ENCODE measurements at regions not wholly inside any gene's neighbourhood (a gene's known extent, or its start where the extent isn't known, plus 50 kb on each side); places are given as distances from the start of the nearest gene placed in this dataset.

GRCh38 chr20:12061466-12061865, 143.8 kb downstream of the BTBD3 start (continued):
- TF ChIP-seq BACH2 (CRISPR knock-in tag; IDR thresholded peaks at IDR 0.05; ENCODE audit: borderline replicate concordance) (no peak), CSDC2 (CRISPR knock-in tag; IDR thresholded peaks at IDR 0.05) (no peak), ZFP30 (CRISPR knock-in tag; IDR thresholded peaks at IDR 0.05) (no peak), ESRRG (CRISPR knock-in tag; IDR thresholded peaks at IDR 0.05) (no peak), POU6F1 (CRISPR knock-in tag; IDR thresholded peaks at IDR 0.05; ENCODE audit: borderline replicate concordance, low read depth) (no peak), GLIS3 (CRISPR knock-in tag; IDR thresholded peaks at IDR 0.05) (no peak), ZFP3 (CRISPR knock-in tag; IDR thresholded peaks at IDR 0.05) (no peak), TOX (CRISPR knock-in tag; IDR thresholded peaks at IDR 0.05; ENCODE audit: borderline replicate concordance) (no peak), TCF4 (CRISPR knock-in tag; IDR thresholded peaks at IDR 0.05; ENCODE audit: borderline replicate concordance) (no peak), CREB5 (CRISPR knock-in tag; IDR thresholded peaks at IDR 0.05; ENCODE audit: low read depth) (no peak), ZNF70 (CRISPR knock-in tag; IDR thresholded peaks at IDR 0.05) (no peak), ZNF8 (CRISPR knock-in tag; IDR thresholded peaks at IDR 0.05) (no peak)

- ATAC-seq, result no peak
- no peak for TF ChIP-seq PATZ1 (CRISPR knock-in tag; IDR thresholded peaks at IDR 0.05; ENCODE audit: borderline replicate concordance)
- peak; percentile 20; the same call in 1 of the 2 replicates for TF ChIP-seq TCF4 (CRISPR knock-in tag; IDR thresholded peaks at IDR 0.05; ENCODE audit: borderline replicate concordance)
- no peak for TF ChIP-seq ZNF565 (CRISPR knock-in tag; conservative IDR thresholded peaks at IDR 0.05; ENCODE audit: low read depth)
- no peak for TF ChIP-seq TOX (CRISPR knock-in tag; IDR thresholded peaks at IDR 0.05; ENCODE audit: borderline replicate concordance)
- peak; percentile 26; the same call in 1 of the 2 replicates for TF ChIP-seq TSHZ2 (CRISPR knock-in tag; IDR thresholded peaks at IDR 0.05)
- no peak for TF ChIP-seq ZFP3 (CRISPR knock-in tag; IDR thresholded peaks at IDR 0.05)
- TF ChIP-seq PPARA (CRISPR knock-in tag; IDR thresholded peaks at IDR 0.05; ENCODE audit: borderline replicate concordance), result no peak
- TF ChIP-seq ISL1 (CRISPR knock-in tag; IDR thresholded peaks at IDR 0.05), result no peak
- no peak for TF ChIP-seq CSRNP3 (CRISPR knock-in tag; IDR thresholded peaks at IDR 0.05)
- no peak for TF ChIP-seq POU6F1 (CRISPR knock-in tag; IDR thresholded peaks at IDR 0.05; ENCODE audit: borderline replicate concordance, low read depth)
- TF ChIP-seq RARB (CRISPR knock-in tag; IDR thresholded peaks at IDR 0.05), result no peak
- no peak for TF ChIP-seq ESRRG (CRISPR knock-in tag; IDR thresholded peaks at IDR 0.05)
- TF ChIP-seq CREB5 (CRISPR knock-in tag; IDR thresholded peaks at IDR 0.05; ENCODE audit: low read depth), result no peak
- TF ChIP-seq SNAI2 (CRISPR knock-in tag; IDR thresholded peaks at IDR 0.05), result no peak
Observed at GRCh38 chr20:12063106-12063684, 145.5 kb downstream of the BTBD3 start.
